ENCODE measurements at regions not wholly inside any gene's neighbourhood (a gene's known extent, or its start where the extent isn't known, plus 50 kb on each side); places are given as distances from the start of the nearest gene placed in this dataset.

- no peak for DNase-seq
- Histone ChIP-seq H3K4me1 (ENCODE audit: control insufficient read depth, insufficient read depth, low read length) (no peaks in the 10 kb centered on the region), H3K9me3 (ENCODE audit: control insufficient read depth, insufficient read depth, low read length) (peaks cover 6% of the 10 kb centered on the region), H3K27ac (ENCODE audit: low read length) (no peak overlapping the region), H3K4me3 (ENCODE audit: low read length) (no peak overlapping the region), H3K27me3 (ENCODE audit: control insufficient read depth, insufficient read depth, low read length) (no peaks in the 10 kb centered on the region), H3K36me3 (ENCODE audit: control insufficient read depth, insufficient read depth, low read length) (no peaks in the 10 kb centered on the region)
- Mint-ChIP-seq H3K4me3 (no peak overlapping the region), H3K36me3 (no peaks in the 10 kb centered on the region), H3K4me1 (no peaks in the 10 kb centered on the region), H3K27ac (no peak overlapping the region), H3K27me3 (ENCODE audit: low read depth in 2 of 2) (no peaks in the 10 kb centered on the region), H3K9me3 (peaks cover 6 to 17% of the 10 kb centered on the region in 2 donors)
- no peak for TF ChIP-seq CTCF (IDR thresholded peaks at IDR 0.05)
- 75% methylated on average over 2 of the region's 2 CpGs for WGBS (ENCODE audit: insufficient coverage)
- intact Hi-C loops (cut with micrococcal nuclease) = no loop called here
- no peak for ATAC-seq
These were observed 484.8 kb upstream of the UBE2E3 start for GRCh38 chr2:180495606-180496005.

DNA sequence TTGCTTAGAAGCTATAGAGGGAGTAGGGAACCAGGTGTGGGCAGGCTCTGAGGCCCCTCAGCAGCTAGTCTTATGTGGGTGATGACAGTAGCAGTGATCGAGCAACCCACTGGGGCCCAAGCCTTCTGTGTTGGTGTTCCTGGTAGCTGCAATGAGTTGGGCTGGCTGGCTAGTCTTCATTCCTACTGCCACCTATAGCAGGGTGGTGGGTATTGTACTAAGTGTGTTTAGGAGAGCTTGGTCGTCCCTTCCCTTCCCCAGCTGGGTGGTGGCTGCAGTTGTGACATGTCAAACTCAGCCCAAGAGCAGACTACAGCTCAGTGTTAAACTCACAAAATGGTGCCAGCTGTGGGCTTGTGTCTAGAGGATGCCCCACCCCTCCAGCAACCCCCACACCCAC lies 486.1 kb upstream of the UBE2E3 start:
- Mint-ChIP-seq H3K9me3 (peaks cover 2 to 13% of the 10 kb centered on the region in 2 donors), H3K27ac (no peak overlapping the region), H3K36me3 (no peaks in the 10 kb centered on the region), H3K4me1 (no peaks in the 10 kb centered on the region), H3K4me3 (no peak overlapping the region), H3K27me3 (ENCODE audit: low read depth in 2 of 2) (no peaks in the 10 kb centered on the region)
- Histone ChIP-seq H3K27ac (ENCODE audit: low read length) (no peak overlapping the region), H3K4me1 (ENCODE audit: control insufficient read depth, insufficient read depth, low read length) (no peaks in the 10 kb centered on the region), H3K36me3 (ENCODE audit: control insufficient read depth, insufficient read depth, low read length) (no peaks in the 10 kb centered on the region), H3K27me3 (ENCODE audit: control insufficient read depth, insufficient read depth, low read length) (no peaks in the 10 kb centered on the region), H3K9me3 (ENCODE audit: control insufficient read depth, insufficient read depth, low read length) (peaks cover 6% of the 10 kb centered on the region), H3K4me3 (ENCODE audit: low read length) (no peak overlapping the region)
- TF ChIP-seq CTCF (IDR thresholded peaks at IDR 0.05) = no peak
- WGBS (ENCODE audit: insufficient coverage) = 87% methylated on average over 2 of the region's 2 CpGs
- intact Hi-C loops (cut with micrococcal nuclease) = no loop called here
- DNase-seq = no peak
- no peak for ATAC-seq

DNA sequence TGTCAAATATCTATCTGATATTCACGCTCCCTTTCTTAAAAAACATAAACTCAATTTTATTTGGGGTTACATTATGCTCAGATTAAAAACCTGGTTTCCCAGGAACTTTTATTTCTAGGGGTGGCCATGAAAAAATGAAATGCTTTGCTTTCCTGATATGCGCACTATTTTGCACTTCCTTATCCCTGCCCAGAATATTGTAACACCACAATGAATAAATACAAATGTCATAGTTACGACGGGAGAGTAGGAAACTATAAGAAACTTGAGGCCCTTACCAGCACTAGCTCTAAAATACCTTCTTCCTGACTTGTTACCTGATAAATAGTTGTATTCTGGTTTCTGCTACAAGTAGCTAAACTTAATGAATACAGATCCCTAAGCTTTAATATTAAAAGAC lies 475.6 kb upstream of the CWC22 start:
- Histone ChIP-seq H3K27ac (ENCODE audit: low read length) (no peak overlapping the region), H3K4me3 (ENCODE audit: low read length) (no peak overlapping the region), H3K4me1 (ENCODE audit: control insufficient read depth, insufficient read depth, low read length) (no peaks in the 10 kb centered on the region), H3K9me3 (ENCODE audit: control insufficient read depth, insufficient read depth, low read length) (no peaks in the 10 kb centered on the region), H3K27me3 (ENCODE audit: control insufficient read depth, insufficient read depth, low read length) (no peaks in the 10 kb centered on the region), H3K36me3 (ENCODE audit: control insufficient read depth, insufficient read depth, low read length) (no peaks in the 10 kb centered on the region)
- intact Hi-C loops (cut with micrococcal nuclease) = no loop called here
- no peaks in the 10 kb centered on the region for H3K36me3 Mint-ChIP-seq
- H3K9me3 Mint-ChIP-seq = no peaks in the 10 kb centered on the region
- 89% methylated on average over 4 of the region's 4 CpGs for WGBS (ENCODE audit: insufficient coverage)
- no peak overlapping the region for H3K4me3 Mint-ChIP-seq
- DNase-seq (no peak), ATAC-seq (no peak)
- H3K27ac Mint-ChIP-seq = no peak overlapping the region
- no peak for TF ChIP-seq CTCF (IDR thresholded peaks at IDR 0.05)
- no peaks in the 10 kb centered on the region for H3K4me1 Mint-ChIP-seq
- no peaks in the 10 kb centered on the region for H3K27me3 Mint-ChIP-seq (ENCODE audit: low read depth in 2 of 2)

GRCh38 chr2:180481998-180482397 lies 474.9 kb upstream of the CWC22 start:
- H3K4me1 ChIP-seq (ENCODE audit: control insufficient read depth, insufficient read depth, low read length) = no peaks in the 10 kb centered on the region
- DNase-seq = no peak
- Mint-ChIP-seq H3K27me3 (ENCODE audit: low read depth in 2 of 2) (no peaks in the 10 kb centered on the region), H3K9me3 (no peaks in the 10 kb centered on the region), H3K36me3 (no peaks in the 10 kb centered on the region), H3K27ac (no peak overlapping the region), H3K4me1 (no peaks in the 10 kb centered on the region), H3K4me3 (no peak overlapping the region)
- 73% methylated on average over 2 of the region's 2 CpGs for WGBS (ENCODE audit: insufficient coverage)
- TF ChIP-seq CTCF (IDR thresholded peaks at IDR 0.05) = no peak
- no peak for ATAC-seq
- intact Hi-C loops (cut with micrococcal nuclease) = no loop called here
- H3K4me3 ChIP-seq (ENCODE audit: low read length) = no peak overlapping the region
- H3K27me3 ChIP-seq (ENCODE audit: control insufficient read depth, insufficient read depth, low read length) = no peaks in the 10 kb centered on the region
- no peak overlapping the region for H3K27ac ChIP-seq (ENCODE audit: low read length)
- no peaks in the 10 kb centered on the region for H3K36me3 ChIP-seq (ENCODE audit: control insufficient read depth, insufficient read depth, low read length)
- H3K9me3 ChIP-seq (ENCODE audit: control insufficient read depth, insufficient read depth, low read length) = no peaks in the 10 kb centered on the region

All from natural killer cell (primary cell).